GM18907 (cell line): ENCODE measurements at regions not wholly inside any gene's neighbourhood (a gene's known extent, or its start where the extent isn't known, plus 50 kb on each side); places are given as distances from the start of the nearest gene placed in this dataset.
"Not testable (repeated sequence)": the region's sequence is repeated elsewhere in the genome, so short reads cannot be mapped to it uniquely, and the experiment has no call there.

ENCODE experiments used
- ATAC-seq: cut with Tn5 transposase; IDR thresholded peaks from one replicate; pipeline ENCODE4 v1.9.1; 2021; ENCODE audit warnings: mild to moderate bottlenecking, moderate library complexity; ENCODE audit not compliant: unreplicated experiment

- ATAC-seq = no peak
Measured at GRCh38 chr4:184907216-184907615, 81.4 kb upstream of the ACSL1 start.

GRCh38 chr4:184907810-184908209 is 82.0 kb upstream of the ACSL1 start:
- ATAC-seq = no peak

GRCh38 chr4:184911310-184911709 is 85.5 kb upstream of the ACSL1 start:
- no peak for ATAC-seq

GRCh38 chr4:184913356-184914143 is 87.8 kb upstream of the ACSL1 start:
- ATAC-seq = no peak

- ATAC-seq = not testable (repeated sequence)
Measured at GRCh38 chr4:184918799-184919198, 93.0 kb upstream of the ACSL1 start.

GRCh38 chr4:184921456-184921855 is 95.7 kb upstream of the ACSL1 start:
- ATAC-seq = no peak

- no peak for ATAC-seq
Measured at GRCh38 chr4:184922301-184922700, 96.0 kb upstream of the HELT start.

GRCh38 chr4:184924516-184924915 is 93.8 kb upstream of the HELT start:
- ATAC-seq = no peak

GRCh38 chr4:184929476-184929875 is 88.8 kb upstream of the HELT start:
- ATAC-seq = no peak

- no peak for ATAC-seq
Measured at GRCh38 chr4:184930026-184930425, 88.3 kb upstream of the HELT start.

- ATAC-seq = no peak
Measured at GRCh38 chr4:184932343-184932742, 85.9 kb upstream of the HELT start.

GRCh38 chr4:184933311-184933710 is 85.0 kb upstream of the HELT start:
- ATAC-seq = no peak

GRCh38 chr4:184934184-184934583 is 84.1 kb upstream of the HELT start:
- no peak for ATAC-seq

- no peak for ATAC-seq
Measured at GRCh38 chr4:184934961-184935360, 83.3 kb upstream of the HELT start.

GRCh38 chr4:184936071-184936470 is 82.2 kb upstream of the HELT start:
- ATAC-seq = no peak

- no peak for ATAC-seq
Measured at GRCh38 chr4:184937030-184937710, 81.1 kb upstream of the HELT start.

GRCh38 chr4:184937745-184938144 is 80.5 kb upstream of the HELT start:
- no peak for ATAC-seq

- no peak for ATAC-seq
Measured at GRCh38 chr4:184938871-184939270, 79.4 kb upstream of the HELT start.

- ATAC-seq = no peak
Measured at GRCh38 chr4:184939978-184940377, 78.3 kb upstream of the HELT start.

GRCh38 chr4:184940500-184940899 is 77.8 kb upstream of the HELT start:
- ATAC-seq = no peak

GRCh38 chr4:184941671-184942418 is 76.4 kb upstream of the HELT start:
- no peak for ATAC-seq
